T-helper 1 cell treated with Interleukin-12 subunit alpha and Interleukin-12 subunit beta and Interleukin-4 antibody, amounts not matched to agents 30 μg/mL and 1 μg/mL, for 36 hours (primary cell): ENCODE measurements at regions not wholly inside any gene's neighbourhood (a gene's known extent, or its start where the extent isn't known, plus 50 kb on each side); places are given as distances from the start of the nearest gene placed in this dataset.

Source experiments
- H3K27ac Mint-ChIP-seq: one replicate; pipeline ENCODE4 v1.8.0; 2021; ENCODE audit warnings: mild to moderate bottlenecking, mixed read lengths
- H3K27me3 Mint-ChIP-seq: one replicate; pipeline ENCODE4 v1.8.0; 2021; ENCODE audit warnings: low read depth, mixed read lengths
- H3K36me3 Mint-ChIP-seq: one replicate; pipeline ENCODE4 v1.8.0; 2021; ENCODE audit warnings: low read depth, mixed read lengths
- H3K4me1 Mint-ChIP-seq: one replicate; pipeline ENCODE4 v1.8.0; 2021; ENCODE audit warnings: low read depth, mixed read lengths
- H3K4me3 Mint-ChIP-seq: one replicate; pipeline ENCODE4 v1.8.0; 2021; ENCODE audit warnings: mild to moderate bottlenecking, moderate library complexity, mixed read lengths
- H3K9me3 Mint-ChIP-seq: one replicate; pipeline ENCODE4 v1.8.0; 2021; ENCODE audit warnings: mixed read lengths

DNA sequence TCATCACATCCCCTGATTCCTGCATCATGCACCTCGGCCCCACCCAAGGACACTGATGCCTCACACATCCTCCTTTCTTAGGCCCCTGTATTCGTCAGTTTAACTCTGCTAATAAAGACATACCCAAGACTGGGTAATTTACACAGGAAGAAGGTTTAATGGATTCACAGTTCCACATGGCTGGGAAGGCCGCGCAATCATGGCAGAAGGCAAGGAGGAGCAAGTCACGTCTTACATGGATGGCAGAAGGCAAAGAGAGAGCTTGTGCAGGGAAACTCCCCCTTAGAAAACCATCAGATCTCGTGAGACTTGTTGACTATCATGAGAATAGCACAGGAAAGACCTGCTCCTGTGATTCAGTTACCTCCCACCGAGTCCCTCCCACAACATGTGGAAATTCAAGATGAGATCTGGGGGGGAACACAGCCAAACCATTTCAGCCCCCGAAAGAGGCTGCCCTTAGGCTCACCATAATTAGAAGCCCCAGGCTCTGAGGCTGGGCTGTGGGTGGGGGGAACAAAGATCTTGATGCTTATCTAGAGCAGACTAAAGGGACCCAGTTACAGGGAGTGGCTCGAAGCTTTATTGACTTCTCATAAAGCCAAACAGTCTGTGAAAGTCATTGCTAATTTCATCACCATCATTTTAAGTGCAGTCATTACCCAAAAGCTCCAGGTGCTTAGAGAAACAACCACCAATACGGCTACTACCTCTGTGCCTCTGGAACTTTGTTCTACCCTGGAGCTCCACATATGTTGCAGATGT, 181.5 kb downstream of the MATN1 start:
- H3K4me1 Mint-ChIP-seq, result no peaks in the 10 kb centered on the region
- no peaks in the 10 kb centered on the region for H3K36me3 Mint-ChIP-seq
- H3K9me3 Mint-ChIP-seq, result no peaks in the 10 kb centered on the region
- no peak overlapping the region for H3K27ac Mint-ChIP-seq
- peaks cover 8% of the 10 kb centered on the region for H3K27me3 Mint-ChIP-seq
- no peak overlapping the region for H3K4me3 Mint-ChIP-seq

- H3K27ac Mint-ChIP-seq, result no peak overlapping the region
- no peaks in the 10 kb centered on the region for H3K9me3 Mint-ChIP-seq
- peaks cover 3% of the 10 kb centered on the region for H3K27me3 Mint-ChIP-seq
- H3K4me1 Mint-ChIP-seq, result no peaks in the 10 kb centered on the region
- no peak overlapping the region for H3K4me3 Mint-ChIP-seq
- no peaks in the 10 kb centered on the region for H3K36me3 Mint-ChIP-seq
Observed at GRCh38 chr1:30540611-30541192, 182.7 kb downstream of the MATN1 start.

GRCh38 chr1:30539884-30540283, 183.5 kb downstream of the MATN1 start:
- Mint-ChIP-seq H3K4me3 (no peak overlapping the region), H3K9me3 (no peaks in the 10 kb centered on the region), H3K4me1 (no peaks in the 10 kb centered on the region), H3K36me3 (no peaks in the 10 kb centered on the region), H3K27ac (no peak overlapping the region), H3K27me3 (peaks cover 3% of the 10 kb centered on the region)

- Mint-ChIP-seq H3K27me3 (no peaks in the 10 kb centered on the region), H3K36me3 (no peaks in the 10 kb centered on the region), H3K4me1 (no peaks in the 10 kb centered on the region), H3K4me3 (no peak overlapping the region), H3K9me3 (no peaks in the 10 kb centered on the region), H3K27ac (no peak overlapping the region)
Observed at GRCh38 chr1:30538993-30539867, 184.2 kb downstream of the MATN1 start.

DNA sequence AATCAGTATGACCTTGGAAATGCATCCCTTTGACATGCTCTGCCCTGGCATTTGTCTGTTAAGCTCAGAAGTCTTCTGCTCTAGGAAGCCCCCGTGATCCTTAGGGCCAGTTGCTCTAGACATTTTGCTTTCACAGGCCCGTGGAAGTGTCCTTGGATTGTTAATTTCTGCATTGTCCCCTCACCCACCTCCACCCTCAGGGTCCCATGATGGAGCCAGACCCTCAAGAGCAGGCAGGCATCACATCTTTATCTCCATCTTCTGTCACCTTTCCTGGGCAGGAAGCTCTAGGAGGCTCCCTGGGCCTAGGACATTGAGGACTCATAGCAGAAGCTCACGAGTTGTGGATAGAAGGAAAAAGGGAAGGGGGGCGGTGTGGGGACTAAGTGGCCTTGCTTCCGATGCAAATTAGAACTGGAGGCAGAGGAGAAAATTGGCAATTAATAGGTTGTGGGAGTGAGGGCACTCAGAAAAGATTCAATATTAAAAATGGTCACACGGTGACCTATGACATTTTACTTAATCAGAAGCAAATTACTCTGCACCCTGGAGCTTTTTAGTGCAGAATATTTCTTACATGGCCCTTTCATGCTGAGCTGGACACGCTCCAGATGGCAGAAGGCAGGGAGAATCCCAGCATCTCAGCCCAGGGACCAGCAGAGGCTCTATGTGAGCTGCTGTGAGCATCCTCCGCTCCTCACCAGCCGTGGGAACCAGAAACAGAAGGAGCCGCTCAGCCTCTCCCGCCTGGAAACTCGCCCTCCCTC, 185.0 kb downstream of the MATN1 start:
- no peaks in the 10 kb centered on the region for H3K36me3 Mint-ChIP-seq
- no peak overlapping the region for H3K4me3 Mint-ChIP-seq
- H3K9me3 Mint-ChIP-seq, result no peaks in the 10 kb centered on the region
- H3K27me3 Mint-ChIP-seq, result no peaks in the 10 kb centered on the region
- H3K4me1 Mint-ChIP-seq, result no peaks in the 10 kb centered on the region
- no peak overlapping the region for H3K27ac Mint-ChIP-seq

DNA sequence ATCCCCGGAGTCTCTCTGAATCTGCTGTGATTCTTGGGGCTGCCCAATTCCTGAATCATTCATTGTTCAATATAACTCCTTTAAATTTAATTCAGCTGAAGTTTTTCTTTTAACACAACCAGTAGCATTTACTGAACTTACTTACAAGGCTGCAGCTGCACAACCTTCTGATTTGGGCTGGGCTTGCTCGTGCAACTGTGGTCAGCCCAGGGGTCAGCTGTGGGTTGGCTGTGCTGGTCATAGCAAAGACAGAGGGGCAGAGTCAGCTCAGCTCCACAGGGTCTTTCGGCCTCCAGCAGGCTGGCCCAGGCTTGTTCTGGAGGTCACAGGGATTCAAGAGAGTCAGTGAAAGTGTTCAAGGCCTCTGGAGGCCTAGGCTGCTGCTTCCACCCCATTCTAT, 186.1 kb downstream of the MATN1 start:
- no peaks in the 10 kb centered on the region for H3K9me3 Mint-ChIP-seq
- H3K4me3 Mint-ChIP-seq, result no peak overlapping the region
- no peak overlapping the region for H3K27ac Mint-ChIP-seq
- no peaks in the 10 kb centered on the region for H3K4me1 Mint-ChIP-seq
- peaks cover 6% of the 10 kb centered on the region for H3K27me3 Mint-ChIP-seq
- H3K36me3 Mint-ChIP-seq, result no peaks in the 10 kb centered on the region

DNA sequence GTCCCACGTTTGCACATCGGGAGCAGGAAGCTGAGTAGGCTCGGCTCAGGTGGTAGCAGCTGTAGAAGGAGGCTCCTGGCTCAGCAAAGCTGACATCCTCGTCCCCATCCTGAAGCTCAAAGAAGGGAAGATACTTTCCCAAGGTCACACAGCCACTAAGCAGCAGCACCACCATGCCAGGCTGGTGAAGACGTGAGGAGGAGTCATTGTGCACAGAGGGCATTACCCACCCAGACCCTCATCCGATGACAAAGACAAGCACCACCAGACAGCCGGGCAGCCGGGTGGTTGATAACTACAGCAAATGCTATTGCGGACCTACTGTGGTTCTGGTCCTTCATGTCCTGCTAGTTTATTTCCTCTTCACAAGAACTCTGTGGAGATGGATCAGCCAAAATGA, 186.9 kb downstream of the MATN1 start:
- H3K9me3 Mint-ChIP-seq, result no peaks in the 10 kb centered on the region
- H3K27ac Mint-ChIP-seq, result no peak overlapping the region
- H3K36me3 Mint-ChIP-seq, result no peaks in the 10 kb centered on the region
- no peak overlapping the region for H3K4me3 Mint-ChIP-seq
- peaks cover 6% of the 10 kb centered on the region for H3K27me3 Mint-ChIP-seq
- H3K4me1 Mint-ChIP-seq, result no peaks in the 10 kb centered on the region

GRCh38 chr1:30535595-30536325, 187.6 kb downstream of the MATN1 start:
- no peak overlapping the region for H3K27ac Mint-ChIP-seq
- H3K4me3 Mint-ChIP-seq, result no peak overlapping the region
- no peaks in the 10 kb centered on the region for H3K4me1 Mint-ChIP-seq
- no peaks in the 10 kb centered on the region for H3K9me3 Mint-ChIP-seq
- peaks cover 6% of the 10 kb centered on the region for H3K27me3 Mint-ChIP-seq
- H3K36me3 Mint-ChIP-seq, result no peaks in the 10 kb centered on the region

GRCh38 chr1:30534551-30534940, 188.8 kb downstream of the MATN1 start:
- no peaks in the 10 kb centered on the region for H3K4me1 Mint-ChIP-seq
- H3K36me3 Mint-ChIP-seq, result no peaks in the 10 kb centered on the region
- no peak overlapping the region for H3K27ac Mint-ChIP-seq
- H3K4me3 Mint-ChIP-seq, result no peak overlapping the region
- peaks cover 10% of the 10 kb centered on the region for H3K27me3 Mint-ChIP-seq
- no peaks in the 10 kb centered on the region for H3K9me3 Mint-ChIP-seq

GRCh38 chr1:30533796-30534550, 189.4 kb downstream of the MATN1 start:
- Mint-ChIP-seq H3K27ac (no peak overlapping the region), H3K4me1 (no peaks in the 10 kb centered on the region), H3K4me3 (no peak overlapping the region), H3K36me3 (no peaks in the 10 kb centered on the region), H3K27me3 (peaks cover 10% of the 10 kb centered on the region), H3K9me3 (no peaks in the 10 kb centered on the region)

DNA sequence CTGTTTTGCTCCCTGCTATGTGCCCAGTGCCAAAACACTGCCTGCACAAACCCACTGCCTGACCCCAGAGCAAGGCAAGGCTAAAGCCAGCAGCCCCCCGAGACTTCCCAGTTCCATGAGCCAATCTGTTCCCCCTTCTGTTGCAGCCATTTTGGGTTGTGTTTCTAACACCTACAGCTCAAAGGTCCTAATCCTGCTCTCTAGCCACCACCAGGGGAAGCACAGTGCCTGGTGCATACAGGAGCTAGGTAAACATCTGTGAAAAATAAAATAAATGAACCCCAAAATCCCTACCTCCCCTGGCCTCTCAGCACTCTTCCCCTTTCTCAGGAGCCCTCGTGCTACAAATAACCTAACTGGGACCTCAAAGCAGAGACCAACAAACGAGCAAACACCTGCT, 190.2 kb downstream of the MATN1 start:
- Mint-ChIP-seq H3K27ac (no peak overlapping the region), H3K4me3 (no peak overlapping the region), H3K36me3 (no peaks in the 10 kb centered on the region), H3K27me3 (peaks cover 10% of the 10 kb centered on the region), H3K9me3 (no peaks in the 10 kb centered on the region), H3K4me1 (no peaks in the 10 kb centered on the region)

DNA sequence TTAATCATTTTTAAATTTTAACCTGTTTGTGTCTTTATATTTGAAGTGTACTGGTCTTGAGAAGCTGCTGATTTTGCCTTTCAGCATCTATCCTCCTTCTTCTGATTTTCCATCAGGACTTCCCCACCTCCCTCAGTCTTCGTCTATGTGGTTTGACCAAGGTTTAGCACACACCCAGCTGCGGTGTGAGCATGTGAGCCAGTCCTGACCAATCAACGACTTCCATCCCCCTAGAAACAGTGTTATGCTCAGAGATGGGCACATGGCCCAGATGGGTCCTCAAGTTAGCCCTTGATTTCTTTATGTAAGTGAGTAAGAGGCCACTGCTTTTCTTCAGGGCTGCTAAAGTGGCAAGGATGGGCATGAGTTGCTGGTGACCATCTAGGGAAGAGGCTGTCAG, 190.8 kb downstream of the MATN1 start:
- no peaks in the 10 kb centered on the region for H3K9me3 Mint-ChIP-seq
- H3K27ac Mint-ChIP-seq, result no peak overlapping the region
- H3K36me3 Mint-ChIP-seq, result no peaks in the 10 kb centered on the region
- H3K27me3 Mint-ChIP-seq, result peaks cover 10% of the 10 kb centered on the region
- no peak overlapping the region for H3K4me3 Mint-ChIP-seq
- H3K4me1 Mint-ChIP-seq, result no peaks in the 10 kb centered on the region

DNA sequence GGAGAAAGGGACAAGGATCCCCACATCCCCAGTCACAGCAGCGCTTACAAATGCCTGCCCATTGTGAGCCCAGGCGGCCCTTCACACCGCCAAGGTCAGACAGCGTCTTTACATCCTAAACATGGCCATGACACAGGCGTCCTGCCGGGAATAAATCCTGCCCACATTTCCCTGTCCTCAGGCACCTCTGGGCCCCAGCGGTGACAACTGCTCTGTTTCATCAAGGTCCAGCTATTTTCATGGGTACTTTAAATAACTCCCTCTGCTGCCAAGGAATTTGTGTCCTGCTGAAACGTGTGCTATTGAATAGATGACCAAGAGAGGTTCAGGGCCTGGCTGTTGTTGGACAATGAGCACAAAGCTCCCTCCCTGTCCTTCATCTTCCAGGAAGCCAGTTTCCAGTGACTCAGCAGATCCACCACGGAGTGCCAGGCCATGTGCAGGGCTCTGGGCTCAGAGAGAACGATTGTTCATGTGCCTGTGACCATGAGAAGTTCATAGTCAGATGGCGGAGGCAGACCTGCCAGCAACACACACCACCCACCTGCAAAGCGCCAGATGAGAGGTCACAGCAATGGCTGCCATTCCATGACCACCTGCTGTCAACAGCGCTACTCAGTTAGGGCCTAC, 195.8 kb downstream of the MATN1 start:
- H3K27me3 Mint-ChIP-seq, result peaks cover 12% of the 10 kb centered on the region
- H3K9me3 Mint-ChIP-seq, result no peaks in the 10 kb centered on the region
- H3K4me1 Mint-ChIP-seq, result no peaks in the 10 kb centered on the region
- H3K27ac Mint-ChIP-seq, result no peak overlapping the region
- H3K36me3 Mint-ChIP-seq, result no peaks in the 10 kb centered on the region
- no peak overlapping the region for H3K4me3 Mint-ChIP-seq
